Activated naive CD4-positive, alpha-beta T cell treated with Interleukin-2 at 50 U/mL for 16 hours (primary cell): ENCODE measurements at regions not wholly inside any gene's neighbourhood (a gene's known extent, or its start where the extent isn't known, plus 50 kb on each side); places are given as distances from the start of the nearest gene placed in this dataset.
"Not testable (repeated sequence)": the region's sequence is repeated elsewhere in the genome, so short reads cannot be mapped to it uniquely, and the experiment has no call there.

Source experiments
- DNase-seq: peaks from one replicate; pipeline ENCODE4 v3.0.0-alpha.2; 2020

DNA sequence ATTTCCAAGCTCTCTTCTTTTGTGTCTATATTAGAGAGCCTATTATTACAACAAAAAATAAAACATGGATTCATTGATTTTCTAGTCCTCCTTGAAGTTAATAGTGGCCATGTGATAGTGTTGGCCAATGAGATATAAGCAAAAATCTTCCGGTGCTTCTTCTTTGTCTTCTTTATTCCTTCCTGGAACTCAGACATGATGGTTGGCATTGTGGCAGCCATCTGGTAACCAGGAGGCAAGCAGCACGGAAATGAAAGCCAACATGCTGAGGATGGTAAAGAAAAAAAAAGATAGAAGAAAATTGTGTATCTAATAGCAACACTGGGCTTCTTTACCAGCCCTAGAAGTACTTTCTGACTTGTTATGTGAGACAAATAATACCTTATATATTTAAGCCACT lies 50.8 kb upstream of the SEL1L start:
- no peak for DNase-seq

GRCh38 chr14:81589381-81590065 lies 55.9 kb upstream of the SEL1L start:
- no peak for DNase-seq

GRCh38 chr14:81591266-81591665 lies 57.6 kb upstream of the SEL1L start:
- no peak for DNase-seq

GRCh38 chr14:81594012-81594411 lies 60.4 kb upstream of the SEL1L start:
- DNase-seq, result no peak

DNA sequence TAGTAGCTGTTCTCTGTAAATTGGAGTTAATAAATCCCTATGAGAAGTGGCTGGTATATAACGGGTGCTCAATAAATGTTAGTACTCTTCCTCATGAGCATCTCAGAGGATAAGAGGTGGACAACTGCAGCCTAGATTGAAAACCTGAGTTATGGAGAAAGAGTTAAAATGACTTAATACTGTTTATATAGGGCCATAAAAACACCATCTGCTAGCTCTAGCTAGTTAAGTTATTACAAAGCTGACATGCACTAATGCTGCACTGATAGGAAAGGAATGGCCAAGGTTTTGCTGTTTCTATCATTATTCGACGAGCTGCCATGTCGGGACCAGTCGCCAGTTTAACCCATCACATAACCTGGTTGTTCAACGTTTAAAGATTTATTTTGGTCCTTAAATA lies 72.0 kb upstream of the SEL1L start:
- no peak for DNase-seq

DNA sequence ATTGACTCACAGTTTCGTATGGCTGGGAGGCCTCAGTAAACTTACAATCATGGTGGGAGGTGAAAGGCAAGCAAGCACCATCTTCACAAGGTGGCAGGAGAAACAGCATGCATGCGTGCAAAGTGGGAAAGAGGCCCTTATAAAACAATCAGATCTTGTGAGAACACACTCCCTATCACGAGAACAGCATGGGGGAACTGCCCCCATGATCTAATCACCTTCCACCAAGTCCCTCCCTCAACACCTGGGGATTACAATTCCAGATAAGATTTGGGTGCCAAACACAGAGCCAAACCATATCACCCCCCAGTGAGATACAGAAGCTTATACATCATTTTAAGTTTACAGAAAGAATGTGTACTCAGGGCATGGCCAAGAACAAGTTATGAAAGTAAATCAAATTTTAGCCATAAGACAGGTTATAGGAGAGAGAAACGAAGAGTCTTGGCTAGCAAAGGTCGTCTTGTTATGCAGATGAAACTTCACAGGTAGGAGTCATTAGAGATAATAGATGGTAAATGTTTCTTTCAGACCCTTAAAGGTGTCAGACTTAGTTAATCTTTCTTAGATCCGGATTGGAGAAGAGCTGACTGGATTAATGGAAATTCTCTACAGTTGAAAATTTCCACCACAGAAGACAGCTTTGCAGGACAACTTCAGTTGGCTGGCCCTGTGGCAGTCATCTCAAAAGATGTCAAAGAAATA lies 79.8 kb upstream of the SEL1L start:
- no peak for DNase-seq

GRCh38 chr14:81614302-81614701 lies 80.6 kb upstream of the SEL1L start:
- not testable (repeated sequence) for DNase-seq

DNA sequence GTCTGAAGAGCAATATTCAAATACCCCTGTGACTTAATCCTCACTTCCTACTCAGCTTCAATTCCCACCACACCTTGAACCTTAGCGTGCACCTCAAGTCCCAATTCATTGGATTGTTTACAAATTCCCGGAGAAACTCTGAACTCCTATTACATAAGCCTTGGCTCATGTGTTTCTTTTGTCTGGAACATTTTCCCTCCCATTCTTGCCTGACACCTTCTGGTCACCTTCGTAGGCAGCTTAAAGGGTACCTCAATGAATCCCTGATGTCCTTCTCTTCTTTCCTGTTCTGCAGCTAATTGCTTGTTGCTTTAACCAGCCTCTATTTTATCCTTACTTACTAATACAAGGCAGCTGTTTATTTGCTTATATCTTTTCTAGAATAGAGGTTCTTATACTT lies 85.0 kb upstream of the SEL1L start:
- no peak for DNase-seq

- DNase-seq, result no peak
These were observed 86.2 kb upstream of the SEL1L start for GRCh38 chr14:81619816-81620215.

DNA sequence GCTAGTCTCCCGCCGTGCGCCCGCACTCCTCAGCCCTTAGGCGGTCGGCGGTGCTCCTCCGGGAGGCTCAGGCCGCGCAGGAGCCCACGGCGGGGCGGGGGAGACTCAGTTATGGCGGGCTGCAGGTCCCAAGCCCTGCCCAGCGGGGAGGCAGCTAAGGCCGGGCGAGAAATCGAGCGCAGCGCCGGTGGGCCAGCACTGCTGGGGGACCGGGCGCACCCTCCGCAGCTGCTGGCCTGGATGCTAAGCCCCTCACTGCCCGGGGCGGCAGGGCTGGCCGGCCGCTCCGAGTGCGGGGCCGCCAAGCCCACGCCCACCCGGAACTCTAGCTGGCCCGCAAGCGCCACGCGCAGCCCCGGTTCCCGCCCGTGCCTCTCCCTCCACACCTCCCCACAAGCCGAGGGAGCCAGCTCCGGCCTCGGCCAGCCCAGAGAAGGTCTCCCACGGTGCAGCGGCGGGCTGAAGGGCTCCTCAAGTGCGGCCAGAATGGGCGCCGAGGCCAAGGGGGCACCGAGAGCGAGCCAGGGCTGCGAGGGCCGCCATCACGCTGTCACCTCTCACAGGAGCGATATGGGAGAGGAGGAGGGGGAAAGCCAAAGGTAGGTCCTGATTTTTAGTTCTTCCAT lies 90.2 kb upstream of the SEL1L start:
- not testable (repeated sequence) for DNase-seq

- no peak for DNase-seq
These were observed 91.7 kb upstream of the SEL1L start for GRCh38 chr14:81625343-81625742.

DNA sequence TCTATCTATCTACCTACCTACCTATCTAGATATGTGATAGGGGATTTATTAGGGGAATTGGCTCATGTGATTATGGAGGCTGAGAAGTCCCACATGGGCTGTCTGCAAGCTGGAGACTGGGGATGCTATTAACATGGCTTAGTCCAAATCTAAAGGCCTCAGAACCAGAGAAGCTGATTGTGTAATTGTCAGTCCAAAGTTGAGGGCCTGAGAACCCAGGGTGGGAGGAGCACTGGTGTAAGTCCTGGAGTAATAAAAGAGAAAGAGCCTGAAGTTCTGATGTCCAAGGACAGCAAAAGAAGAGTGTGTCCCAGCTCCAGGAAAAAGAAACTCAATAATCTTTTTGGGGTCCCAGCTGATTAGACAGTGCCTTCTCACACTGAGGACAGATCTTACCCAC lies 98.5 kb upstream of the SEL1L start:
- no peak for DNase-seq

DNA sequence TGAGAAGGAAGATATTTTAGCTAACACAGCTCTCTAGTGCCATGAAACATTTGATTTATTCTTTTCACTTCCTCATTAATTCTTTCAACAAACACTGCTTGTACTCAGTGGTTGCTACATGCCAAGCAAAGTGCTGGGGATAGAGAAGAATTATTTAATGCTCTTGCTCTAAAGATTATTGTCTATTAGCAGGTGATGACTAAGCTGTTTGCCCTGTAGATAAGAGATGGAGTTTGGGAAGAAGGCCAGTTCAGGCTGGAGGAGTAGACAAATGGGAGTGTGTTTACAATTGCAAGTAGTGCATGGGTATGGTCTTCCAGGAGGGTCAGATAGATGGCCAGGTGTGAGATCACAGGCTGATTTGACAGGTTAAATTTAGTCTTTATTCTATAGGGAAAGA lies 99.8 kb upstream of the SEL1L start:
- DNase-seq, result no peak

DNA sequence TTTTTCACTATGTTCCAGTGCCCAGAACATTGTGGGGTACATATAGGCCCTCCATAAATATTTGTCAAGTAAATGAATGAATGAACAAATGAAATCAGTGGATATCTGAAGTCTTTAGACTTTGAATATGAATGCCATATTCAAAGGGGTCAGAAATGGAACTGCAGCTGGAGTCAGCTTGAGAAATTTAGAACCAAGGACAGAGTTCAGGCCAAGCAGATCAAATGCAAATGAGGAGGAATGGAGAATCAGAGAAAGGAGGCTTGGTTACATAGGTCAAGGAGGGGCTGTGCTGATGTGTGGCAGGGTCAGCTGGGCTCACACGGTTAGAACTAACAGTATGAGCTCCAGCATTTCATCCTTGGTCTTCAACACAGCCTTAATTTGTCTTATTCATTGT lies 104.0 kb upstream of the SEL1L start:
- DNase-seq, result no peak

DNA sequence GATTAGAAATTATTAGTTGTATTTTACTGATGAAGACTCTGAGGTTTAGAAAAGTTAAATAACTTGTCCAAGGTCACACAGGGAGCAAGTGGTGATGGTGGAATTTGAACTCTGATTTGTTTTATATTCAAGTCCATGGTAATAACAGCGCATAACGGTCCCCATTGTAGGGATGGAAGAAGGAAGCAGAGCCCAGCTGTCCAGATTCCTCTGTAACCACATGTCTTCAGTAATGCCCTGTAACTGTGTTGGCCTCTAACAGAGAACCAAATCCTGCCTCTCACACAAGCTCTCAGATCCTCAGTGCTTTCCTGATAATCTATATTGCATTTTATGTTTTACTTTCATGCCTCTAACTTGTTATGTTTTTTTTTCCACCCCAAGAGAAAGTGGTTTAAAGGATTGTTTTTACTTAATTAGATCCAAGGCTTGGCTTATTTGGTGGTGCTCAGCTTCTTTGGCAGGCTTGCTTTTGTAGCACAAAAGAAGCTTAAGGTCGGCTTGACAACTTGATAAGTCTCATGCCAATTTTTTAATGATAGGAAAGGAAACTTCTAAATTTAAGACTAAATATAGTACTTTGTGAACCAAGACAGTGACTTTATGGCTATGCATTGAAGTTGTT lies 105.1 kb upstream of the SEL1L start:
- no peak for DNase-seq

DNA sequence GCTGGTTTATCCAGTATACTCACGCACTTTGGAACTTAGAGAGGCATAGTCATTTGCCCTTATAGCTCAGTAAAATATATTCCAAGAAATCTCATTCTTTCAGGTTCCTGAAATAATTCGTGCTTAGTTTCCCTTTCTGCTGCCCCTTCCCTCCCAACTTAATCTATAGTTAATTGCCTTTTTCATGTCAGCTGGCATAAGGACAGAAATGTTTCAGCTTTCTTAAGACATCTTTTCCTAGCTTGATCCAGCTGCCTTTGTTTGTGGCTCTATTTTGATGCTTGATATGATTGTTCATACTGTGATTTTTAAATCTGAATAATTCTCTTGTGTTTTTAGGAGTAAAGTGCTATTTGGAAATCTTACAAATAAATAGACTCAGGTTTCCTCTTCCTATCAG lies 120.0 kb upstream of the SEL1L start:
- no peak for DNase-seq

GRCh38 chr14:81655423-81656314 lies 122.0 kb upstream of the SEL1L start:
- no peak for DNase-seq

DNA sequence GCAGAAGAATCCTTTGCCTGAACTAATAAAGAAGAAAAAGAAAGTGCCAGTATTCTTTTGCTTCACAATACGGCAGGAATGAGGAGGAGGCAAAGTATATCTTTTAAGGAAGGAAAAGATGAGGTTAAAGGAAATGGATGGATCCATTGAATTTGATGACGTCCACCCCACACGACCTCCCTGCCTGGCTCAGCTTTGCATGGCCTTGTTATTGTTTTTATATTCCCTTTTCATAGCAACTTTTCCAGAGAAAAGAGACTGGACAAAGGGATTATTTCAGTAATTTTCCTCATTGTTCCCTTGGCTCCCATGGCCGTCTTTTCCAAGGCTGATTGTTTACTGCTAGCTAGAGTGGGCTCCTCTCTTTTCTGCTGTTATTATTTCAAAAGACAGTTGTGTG lies 123.2 kb upstream of the SEL1L start:
- no peak for DNase-seq

GRCh38 chr14:81662066-81662465 lies 128.4 kb upstream of the SEL1L start:
- DNase-seq, result no peak

DNA sequence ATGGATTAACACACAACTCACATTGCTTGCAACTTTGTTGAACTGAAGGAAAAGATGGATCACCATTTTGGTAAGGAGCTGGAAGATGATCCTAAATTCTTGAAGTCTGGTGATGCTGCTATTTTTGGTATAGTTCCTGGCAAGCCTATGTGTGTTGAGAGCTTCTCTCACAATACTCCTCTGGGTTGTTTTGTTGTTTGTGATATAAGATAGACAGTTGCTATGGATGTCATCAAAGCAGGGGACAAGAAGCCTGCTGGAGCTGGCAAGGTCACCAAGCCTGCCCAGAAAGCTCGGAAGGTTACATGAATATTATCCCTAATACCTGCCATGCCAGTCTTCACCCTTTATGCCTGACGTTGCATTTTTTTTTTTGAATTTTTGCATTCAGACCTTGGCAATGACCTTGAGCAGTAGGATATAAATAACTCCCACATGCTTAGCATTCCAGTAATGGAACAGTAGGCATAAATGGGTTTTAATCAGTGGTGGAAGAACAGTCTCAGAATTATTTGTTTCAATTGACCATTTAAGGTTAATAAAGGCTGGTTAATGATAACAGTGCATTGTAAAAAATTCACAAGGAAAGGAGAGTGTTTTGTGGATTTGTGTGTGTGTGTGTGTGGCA lies 129.0 kb upstream of the SEL1L start:
- DNase-seq, result no peak

- DNase-seq, result no peak
These were observed 135.1 kb upstream of the SEL1L start for GRCh38 chr14:81668626-81669274.

- DNase-seq, result no peak
These were observed 135.7 kb upstream of the SEL1L start for GRCh38 chr14:81669308-81669707.
